DOHH2 (cell line): ENCODE measurements at regions not wholly inside any gene's neighbourhood (a gene's known extent, or its start where the extent isn't known, plus 50 kb on each side); places are given as distances from the start of the nearest gene placed in this dataset.

Source experiments
- CTCF ChIP-seq: fragments of 200-600 bp; sonication (generic); IDR thresholded peaks from one replicate; pipeline ENCODE4 v1.5.1; 2014; ENCODE audit warnings: antibody characterized with exemption, mild to moderate bottlenecking, low read depth, low read length; ENCODE audit not compliant: poor library complexity, severe bottlenecking
- EZH2phosphoT487 ChIP-seq: fragments of 200-600 bp; sonication (generic); IDR thresholded peaks from 2 replicates; pipeline ENCODE4 v1.6.1; 2017; ENCODE audit warnings: borderline replicate concordance, mild to moderate bottlenecking, antibody characterized with exemption, low read length, moderate library complexity, mixed read lengths

- TF ChIP-seq CTCF (no peak), EZH2phosphoT487 (no peak)
Measured at GRCh38 chr5:90133941-90134340, 275.6 kb downstream of the CETN3 start.
